ENCODE measurements at regions not wholly inside any gene's neighbourhood (a gene's known extent, or its start where the extent isn't known, plus 50 kb on each side); places are given as distances from the start of the nearest gene placed in this dataset.
"Not testable (repeated sequence)": the region's sequence is repeated elsewhere in the genome, so short reads cannot be mapped to it uniquely, and the experiment has no call there.

- H3K79me2 ChIP-seq (ENCODE audit: control insufficient read depth, insufficient read depth, low read length, poor library complexity): no peaks in the 10 kb centered on the region
Observed at GRCh38 chr16:80253741-80254140, 287.1 kb upstream of the DYNLRB2 start.

GRCh38 chr16:80250381-80250780 lies 290.4 kb upstream of the DYNLRB2 start:
- H3K9ac ChIP-seq (ENCODE audit: low read length): no peak overlapping the region
- H3K27me3 ChIP-seq (ENCODE audit: insufficient read depth, low read length): no peaks in the 10 kb centered on the region
- no peaks in the 10 kb centered on the region for H3K36me3 ChIP-seq (ENCODE audit: control insufficient read depth in 1 of 2, insufficient read depth in 2 of 2, low read length in 2 of 2)
- H3K4me1 ChIP-seq (ENCODE audit: control insufficient read depth in 1 of 2, insufficient read depth in 2 of 2, low read length in 2 of 2): peaks cover 0 to 2% of the 10 kb centered on the region in 2 experiments
- DNase-seq: peak; percentile 10 to 13
- no peak overlapping the region for H2BK5ac ChIP-seq (ENCODE audit: low read depth, low read length, poor library complexity)
- no peak overlapping the region for H3K27ac ChIP-seq (ENCODE audit: low read depth, low read length)
- no peaks in the 10 kb centered on the region for H3K9me3 ChIP-seq (ENCODE audit: insufficient read depth, low read depth, low read length)
- H2AK5ac ChIP-seq (ENCODE audit: low read length): no peak overlapping the region
- H4K8ac ChIP-seq (ENCODE audit: low read depth, low read length): no peak overlapping the region
- no peak overlapping the region for H3K14ac ChIP-seq (ENCODE audit: low read length)
- no peak overlapping the region for H3K4me3 ChIP-seq (ENCODE audit: low read depth, low read length)
- no peak overlapping the region for H3K23ac ChIP-seq (ENCODE audit: low read length)
- H4K12ac ChIP-seq (ENCODE audit: low read depth, low read length): no peak overlapping the region
- H4K91ac ChIP-seq (ENCODE audit: low read depth, low read length): no peak overlapping the region
- no peak overlapping the region for H2BK12ac ChIP-seq (ENCODE audit: low read length)
- H3K79me2 ChIP-seq (ENCODE audit: control insufficient read depth, insufficient read depth, low read length, poor library complexity): no peaks in the 10 kb centered on the region
- no CpG with 5 or more reads among the region's 4 CpGs for WGBS (ENCODE audit: extremely low coverage, insufficient coverage, insufficient read length)
- H3K79me1 ChIP-seq (ENCODE audit: low read length): no peaks in the 10 kb centered on the region
- H2AFZ ChIP-seq (ENCODE audit: insufficient read depth, low read length, poor library complexity): no peak overlapping the region
- H3K4me2 ChIP-seq (ENCODE audit: low read length): no peak overlapping the region
- no peak overlapping the region for H2BK120ac ChIP-seq (ENCODE audit: insufficient read depth, low read length, poor library complexity)
- no peak overlapping the region for H3K18ac ChIP-seq (ENCODE audit: low read length)
- no peak overlapping the region for H3K4ac ChIP-seq (ENCODE audit: low read depth, low read length)

More at GRCh38 chr16:80253741-80254140, 287.1 kb upstream of the DYNLRB2 start:
- Histone ChIP-seq H3K4me3 (ENCODE audit: low read depth, low read length) (no peak overlapping the region), H3K4me1 (ENCODE audit: control insufficient read depth in 1 of 2, insufficient read depth in 2 of 2, low read length in 2 of 2) (peaks cover 0 to 2% of the 10 kb centered on the region in 2 experiments), H3K4me2 (ENCODE audit: low read length) (no peak overlapping the region), H3K23ac (ENCODE audit: low read length) (no peak overlapping the region), H3K27ac (ENCODE audit: low read depth, low read length) (no peak overlapping the region), H3K9ac (ENCODE audit: low read length) (no peak overlapping the region), H3K14ac (ENCODE audit: low read length) (no peak overlapping the region), H2BK5ac (ENCODE audit: low read depth, low read length, poor library complexity) (no peak overlapping the region), H4K12ac (ENCODE audit: low read depth, low read length) (no peak overlapping the region), H2BK120ac (ENCODE audit: insufficient read depth, low read length, poor library complexity) (no peak overlapping the region), H2BK12ac (ENCODE audit: low read length) (no peak overlapping the region), H3K27me3 (ENCODE audit: insufficient read depth, low read length) (no peaks in the 10 kb centered on the region), H2AFZ (ENCODE audit: insufficient read depth, low read length, poor library complexity) (no peak overlapping the region), H4K91ac (ENCODE audit: low read depth, low read length) (no peak overlapping the region), H4K8ac (ENCODE audit: low read depth, low read length) (no peak overlapping the region), H3K9me3 (ENCODE audit: insufficient read depth, low read depth, low read length) (no peaks in the 10 kb centered on the region), H3K79me1 (ENCODE audit: low read length) (no peaks in the 10 kb centered on the region), H3K18ac (ENCODE audit: low read length) (no peak overlapping the region), H3K4ac (ENCODE audit: low read depth, low read length) (no peak overlapping the region), H3K36me3 (ENCODE audit: control insufficient read depth in 1 of 2, insufficient read depth in 2 of 2, low read length in 2 of 2) (no peaks in the 10 kb centered on the region), H2AK5ac (ENCODE audit: low read length) (no peak overlapping the region)
- no CpG with 5 or more reads among the region's 5 CpGs for WGBS (ENCODE audit: extremely low coverage, insufficient coverage, insufficient read length)
- DNase-seq: no peak

DNA sequence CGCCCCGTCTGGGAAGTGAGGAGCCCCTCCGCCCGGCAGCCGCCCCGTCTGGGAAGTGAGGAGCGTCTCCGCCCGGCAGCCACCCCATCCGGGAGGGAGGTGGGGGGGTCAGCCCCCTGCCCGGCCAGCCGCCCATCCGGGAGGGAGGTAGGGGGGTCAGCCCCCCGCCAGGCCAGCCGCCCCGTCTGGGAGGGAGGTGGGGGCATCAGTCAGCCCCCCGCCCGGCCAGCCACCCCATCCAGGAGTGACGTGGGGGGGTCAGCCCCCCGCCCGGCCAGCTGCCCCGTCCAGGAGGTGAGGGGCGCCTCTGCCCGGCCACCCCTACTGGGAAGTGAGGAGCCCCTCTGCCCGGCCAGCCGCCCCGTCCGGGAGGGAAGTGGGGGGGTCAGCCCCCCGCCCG lies 297.5 kb upstream of the DYNLRB2 start:
- not testable (repeated sequence) for H3K23ac ChIP-seq (ENCODE audit: low read length); H2AK5ac ChIP-seq (ENCODE audit: low read length); H3K79me1 ChIP-seq (ENCODE audit: low read length); H3K18ac ChIP-seq (ENCODE audit: low read length); H4K8ac ChIP-seq (ENCODE audit: low read depth, low read length); H4K12ac ChIP-seq (ENCODE audit: low read depth, low read length); DNase-seq; H3K79me2 ChIP-seq (ENCODE audit: control insufficient read depth, insufficient read depth, low read length, poor library complexity); H3K4me3 ChIP-seq (ENCODE audit: low read depth, low read length); H3K14ac ChIP-seq (ENCODE audit: low read length); H2BK5ac ChIP-seq (ENCODE audit: low read depth, low read length, poor library complexity); H3K9ac ChIP-seq (ENCODE audit: low read length); H2BK12ac ChIP-seq (ENCODE audit: low read length); H2BK120ac ChIP-seq (ENCODE audit: insufficient read depth, low read length, poor library complexity); H3K36me3 ChIP-seq (ENCODE audit: control insufficient read depth in 1 of 2, insufficient read depth in 2 of 2, low read length in 2 of 2); H3K27me3 ChIP-seq (ENCODE audit: insufficient read depth, low read length); H3K27ac ChIP-seq (ENCODE audit: low read depth, low read length); H3K9me3 ChIP-seq (ENCODE audit: insufficient read depth, low read depth, low read length); H3K4me1 ChIP-seq (ENCODE audit: control insufficient read depth in 1 of 2, insufficient read depth in 2 of 2, low read length in 2 of 2); H3K4me2 ChIP-seq (ENCODE audit: low read length); H4K91ac ChIP-seq (ENCODE audit: low read depth, low read length); H2AFZ ChIP-seq (ENCODE audit: insufficient read depth, low read length, poor library complexity); H3K4ac ChIP-seq (ENCODE audit: low read depth, low read length)
- WGBS (ENCODE audit: extremely low coverage, insufficient coverage, insufficient read length): no CpG with 5 or more reads among the region's 30 CpGs

- not testable (repeated sequence) for H4K12ac ChIP-seq (ENCODE audit: low read depth, low read length); H3K9ac ChIP-seq (ENCODE audit: low read length); H3K4me1 ChIP-seq (ENCODE audit: control insufficient read depth in 1 of 2, insufficient read depth in 2 of 2, low read length in 2 of 2); H4K91ac ChIP-seq (ENCODE audit: low read depth, low read length); H2BK12ac ChIP-seq (ENCODE audit: low read length); H3K27ac ChIP-seq (ENCODE audit: low read depth, low read length); H3K79me2 ChIP-seq (ENCODE audit: control insufficient read depth, insufficient read depth, low read length, poor library complexity); H3K9me3 ChIP-seq (ENCODE audit: insufficient read depth, low read depth, low read length); H2BK120ac ChIP-seq (ENCODE audit: insufficient read depth, low read length, poor library complexity); H3K27me3 ChIP-seq (ENCODE audit: insufficient read depth, low read length); H3K79me1 ChIP-seq (ENCODE audit: low read length); H3K14ac ChIP-seq (ENCODE audit: low read length); H3K36me3 ChIP-seq (ENCODE audit: control insufficient read depth in 1 of 2, insufficient read depth in 2 of 2, low read length in 2 of 2); H4K8ac ChIP-seq (ENCODE audit: low read depth, low read length); H2AK5ac ChIP-seq (ENCODE audit: low read length); H3K18ac ChIP-seq (ENCODE audit: low read length); H2AFZ ChIP-seq (ENCODE audit: insufficient read depth, low read length, poor library complexity); H2BK5ac ChIP-seq (ENCODE audit: low read depth, low read length, poor library complexity); H3K4me3 ChIP-seq (ENCODE audit: low read depth, low read length); H3K4me2 ChIP-seq (ENCODE audit: low read length); H3K23ac ChIP-seq (ENCODE audit: low read length); DNase-seq; H3K4ac ChIP-seq (ENCODE audit: low read depth, low read length)
- no CpG with 5 or more reads among the region's 4 CpGs for WGBS (ENCODE audit: extremely low coverage, insufficient coverage, insufficient read length)
Observed at GRCh38 chr16:80242279-80242678, 298.5 kb upstream of the DYNLRB2 start.

Measured in trophoblast cell (in vitro differentiated cells and primary cell).